PC-3 (cell line): ENCODE measurements at regions not wholly inside any gene's neighbourhood (a gene's known extent, or its start where the extent isn't known, plus 50 kb on each side); places are given as distances from the start of the nearest gene placed in this dataset.

Experiments
- EZH2 ChIP-seq: fragments of 300-600 bp; sonication (generic); IDR thresholded peaks from one replicate; pipeline ENCODE4 v1.6.1; 2017; ENCODE audit warnings: antibody characterized with exemption, mild to moderate bottlenecking, low read length; ENCODE audit not compliant: unreplicated experiment
- EZH2phosphoT487 ChIP-seq: fragments of 300-600 bp; sonication (generic); IDR thresholded peaks from 2 replicates; pipeline ENCODE4 v1.6.1; 2018; ENCODE audit warnings: mild to moderate bottlenecking, antibody characterized with exemption, low read length, borderline replicate concordance
- TF ChIP-seq, protein P1 (sequence below): fragments of 300-600 bp; sonication (generic); conservative IDR thresholded peaks from 2 replicates; pipeline ENCODE4 v1.5.1; 2017; ENCODE audit warnings: antibody characterized with exemption, low read depth, mild to moderate bottlenecking, low read length

DNA sequence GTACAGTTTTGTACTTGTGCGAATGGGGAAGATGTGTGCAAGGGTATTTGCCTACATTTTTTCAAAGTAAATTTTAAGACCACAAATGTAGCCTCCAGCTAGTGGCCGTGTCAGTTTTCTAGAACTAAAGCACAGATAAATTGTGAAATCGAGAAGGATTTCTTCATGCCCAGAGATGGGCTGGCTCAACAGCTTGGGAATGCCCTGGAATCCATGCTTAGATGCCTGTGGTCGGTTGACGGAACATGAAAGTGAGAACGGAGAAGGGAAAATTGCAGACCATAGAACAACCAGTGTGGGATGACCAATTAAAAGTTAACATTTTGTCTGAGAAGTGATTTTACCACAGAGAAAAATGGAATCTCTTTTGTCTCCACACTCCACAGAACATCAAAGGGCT is 73.2 kb upstream of the VCX2 start:
- TF ChIP-seq, protein P1, sequence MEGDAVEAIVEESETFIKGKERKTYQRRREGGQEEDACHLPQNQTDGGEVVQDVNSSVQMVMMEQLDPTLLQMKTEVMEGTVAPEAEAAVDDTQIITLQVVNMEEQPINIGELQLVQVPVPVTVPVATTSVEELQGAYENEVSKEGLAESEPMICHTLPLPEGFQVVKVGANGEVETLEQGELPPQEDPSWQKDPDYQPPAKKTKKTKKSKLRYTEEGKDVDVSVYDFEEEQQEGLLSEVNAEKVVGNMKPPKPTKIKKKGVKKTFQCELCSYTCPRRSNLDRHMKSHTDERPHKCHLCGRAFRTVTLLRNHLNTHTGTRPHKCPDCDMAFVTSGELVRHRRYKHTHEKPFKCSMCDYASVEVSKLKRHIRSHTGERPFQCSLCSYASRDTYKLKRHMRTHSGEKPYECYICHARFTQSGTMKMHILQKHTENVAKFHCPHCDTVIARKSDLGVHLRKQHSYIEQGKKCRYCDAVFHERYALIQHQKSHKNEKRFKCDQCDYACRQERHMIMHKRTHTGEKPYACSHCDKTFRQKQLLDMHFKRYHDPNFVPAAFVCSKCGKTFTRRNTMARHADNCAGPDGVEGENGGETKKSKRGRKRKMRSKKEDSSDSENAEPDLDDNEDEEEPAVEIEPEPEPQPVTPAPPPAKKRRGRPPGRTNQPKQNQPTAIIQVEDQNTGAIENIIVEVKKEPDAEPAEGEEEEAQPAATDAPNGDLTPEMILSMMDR, result no peak
- no peak for TF ChIP-seq EZH2
- TF ChIP-seq EZH2phosphoT487, result no peak
